ENCODE measurements at regions not wholly inside any gene's neighbourhood (a gene's known extent, or its start where the extent isn't known, plus 50 kb on each side); places are given as distances from the start of the nearest gene placed in this dataset.

DNA sequence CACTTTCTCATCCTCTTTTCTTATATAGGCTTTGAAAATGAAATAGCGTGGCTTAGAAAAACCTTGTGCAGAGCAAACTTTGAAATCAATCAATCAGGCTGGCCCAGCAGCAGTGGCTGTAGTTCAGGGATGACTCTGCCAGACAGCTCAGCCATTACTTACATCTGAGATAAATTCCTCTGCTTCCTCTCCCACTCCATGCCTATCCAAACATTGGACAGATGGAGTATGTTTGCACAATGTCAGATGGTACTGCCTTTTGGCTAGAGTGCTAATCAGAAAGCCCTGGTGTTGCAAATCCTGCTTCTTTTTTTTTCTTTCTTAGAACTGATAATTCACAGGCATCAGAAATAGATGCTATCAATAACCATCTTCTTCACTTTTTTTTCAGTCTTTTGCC, 1065.1 kb downstream of the AGBL1 start:
- TF ChIP-seq, protein P1, sequence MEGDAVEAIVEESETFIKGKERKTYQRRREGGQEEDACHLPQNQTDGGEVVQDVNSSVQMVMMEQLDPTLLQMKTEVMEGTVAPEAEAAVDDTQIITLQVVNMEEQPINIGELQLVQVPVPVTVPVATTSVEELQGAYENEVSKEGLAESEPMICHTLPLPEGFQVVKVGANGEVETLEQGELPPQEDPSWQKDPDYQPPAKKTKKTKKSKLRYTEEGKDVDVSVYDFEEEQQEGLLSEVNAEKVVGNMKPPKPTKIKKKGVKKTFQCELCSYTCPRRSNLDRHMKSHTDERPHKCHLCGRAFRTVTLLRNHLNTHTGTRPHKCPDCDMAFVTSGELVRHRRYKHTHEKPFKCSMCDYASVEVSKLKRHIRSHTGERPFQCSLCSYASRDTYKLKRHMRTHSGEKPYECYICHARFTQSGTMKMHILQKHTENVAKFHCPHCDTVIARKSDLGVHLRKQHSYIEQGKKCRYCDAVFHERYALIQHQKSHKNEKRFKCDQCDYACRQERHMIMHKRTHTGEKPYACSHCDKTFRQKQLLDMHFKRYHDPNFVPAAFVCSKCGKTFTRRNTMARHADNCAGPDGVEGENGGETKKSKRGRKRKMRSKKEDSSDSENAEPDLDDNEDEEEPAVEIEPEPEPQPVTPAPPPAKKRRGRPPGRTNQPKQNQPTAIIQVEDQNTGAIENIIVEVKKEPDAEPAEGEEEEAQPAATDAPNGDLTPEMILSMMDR (conservative IDR thresholded peaks at IDR 0.05; ENCODE audit: low read depth, low read length) = no peak
- TF ChIP-seq EZH2 (IDR thresholded peaks at IDR 0.05; ENCODE audit: borderline replicate concordance, low read depth, low read length, poor library complexity, severe bottlenecking) = no peak

Data from A673 (cell line).